B cell (primary cell): ENCODE measurements at regions not wholly inside any gene's neighbourhood (a gene's known extent, or its start where the extent isn't known, plus 50 kb on each side); places are given as distances from the start of the nearest gene placed in this dataset.

Source experiments
- ATAC-seq: fragments of 200-7000 bp; cut with Tn5 transposase; one replicate; pipeline ENCODE4 v1.10.0; 2021; ENCODE audit warnings: low read depth, mild to moderate bottlenecking, moderate number of reproducible peaks, moderate library complexity
- CTCF ChIA-PET: fragments of 350-600 bp; sonication (Branson Sonifier 250); formaldehyde crosslinking; loops from one replicate; lab custom pipeline; 2021; ENCODE audit warnings: antibody characterized with exemption, inconsistent platforms; lab: Charles Lee
- POLR2A ChIA-PET: fragments of 350-600 bp; sonication (Branson Sonifier 250); formaldehyde crosslinking; loops from one replicate; lab custom pipeline; 2021; ENCODE audit warnings: antibody characterized with exemption; lab: Charles Lee
- DNase-seq: peaks from one replicate; pipeline ENCODE4 v3.0.0; 2013
- H2AFZ ChIP-seq: 2 replicates; pipeline ENCODE4 v1.6.1; 2012; ENCODE audit warnings: mild to moderate bottlenecking, low read depth, low read length; ENCODE audit not compliant: insufficient read depth, poor library complexity, severe bottlenecking
- H3K27ac ChIP-seq, 2 donors: 1 replicate in 1 of 2; 2 replicates in 1 of 2; pipeline ENCODE4 v1.5.1; 2012 to 2013; ENCODE audit warnings: low read length in 2 of 2, mild to moderate bottlenecking in 2 of 2, moderate library complexity in 1 of 2
- H3K27me3 ChIP-seq, 4 experiments: fragments of 200-600 bp in 1 of 4; sonication (generic) in 1 of 4; replicated peaks in 1 of 4; 1 replicate in 2 of 4; 2 replicates in 2 of 4; pipeline versions ENCODE4 v1.6.1 to v1.7.0; 2013 to 2016; ENCODE audit warnings: low read length in 3 of 4, mild to moderate bottlenecking in 2 of 4, mixed read lengths in 1 of 4, moderate library complexity in 1 of 4; ENCODE audit not compliant: insufficient read depth in 4 of 4, control insufficient read depth in 3 of 4; ENCODE audit errors: control extremely low read depth in 1 of 4
- H3K36me3 ChIP-seq, 2 experiments: replicated peaks in 1 of 2; 1 replicate in 1 of 2; 2 replicates in 1 of 2; pipeline versions ENCODE4 v1.6.1 to v1.7.1; 2013; ENCODE audit warnings: low read length in 1 of 2; ENCODE audit not compliant: insufficient read depth in 2 of 2, control insufficient read depth in 1 of 2; ENCODE audit errors: control extremely low read depth in 1 of 2, extremely low read depth in 1 of 2
- H3K4me1 ChIP-seq, 2 donors: fragments of 200-600 bp in 1 of 2; sonication (generic) in 1 of 2; 1 replicate in 1 of 2; 2 replicates in 1 of 2; pipeline versions ENCODE4 v1.5.1 to v1.6.1; 2013 to 2017; ENCODE audit warnings: low read length in 2 of 2; ENCODE audit not compliant: control insufficient read depth in 2 of 2, insufficient read depth in 2 of 2
- H3K4me2 ChIP-seq: replicated peaks from 2 replicates; pipeline ENCODE3; 2012; ENCODE audit warnings: mild to moderate bottlenecking, low read depth, low read length; ENCODE audit not compliant: poor library complexity, severe bottlenecking
- H3K4me3 ChIP-seq, 5 experiments: fragments of 200-600 bp in 1 of 5; sonication (generic) in 1 of 5; 1 replicate in 3 of 5; 2 replicates in 2 of 5; pipeline versions ENCODE4 v1.5.1 to v1.7.0; 2011 to 2016; ENCODE audit warnings: low read length in 4 of 5, mild to moderate bottlenecking in 4 of 5, low read depth in 2 of 5, control low read depth in 1 of 5, moderate library complexity in 1 of 5; ENCODE audit not compliant: insufficient read depth in 1 of 5; ENCODE audit errors: control extremely low read depth in 1 of 5, extremely low read depth in 1 of 5
- H3K79me2 ChIP-seq: fragments of 200-600 bp; sonication (generic); one replicate; pipeline ENCODE4 v1.6.0; 2016; ENCODE audit warnings: low read length; ENCODE audit not compliant: control insufficient read depth, insufficient read depth
- H3K9ac ChIP-seq: fragments of 200-600 bp; sonication (generic); 2 replicates; pipeline ENCODE4 v1.6.1; 2017; ENCODE audit warnings: mild to moderate bottlenecking, low read length, moderate library complexity
- H3K9me3 ChIP-seq, 3 donors: one replicate each; pipeline versions ENCODE4 v1.6.1 to v1.7.1; 2013; ENCODE audit warnings: low read length in 2 of 3; ENCODE audit not compliant: control insufficient read depth in 2 of 3, insufficient read depth in 1 of 3; ENCODE audit errors: control extremely low read depth in 1 of 3
- H4K20me1 ChIP-seq: 2 replicates; pipeline ENCODE4 v1.6.0; 2012; ENCODE audit warnings: mild to moderate bottlenecking, low read length; ENCODE audit not compliant: insufficient read depth, control insufficient read depth, poor library complexity, severe bottlenecking
- H3K27ac Mint-ChIP-seq: one replicate; pipeline ENCODE4 v1.8.0; 2021; ENCODE audit warnings: mixed read lengths
- H3K27me3 Mint-ChIP-seq: one replicate; pipeline ENCODE4 v1.8.0; 2021; ENCODE audit warnings: mixed read lengths
- H3K4me1 Mint-ChIP-seq: one replicate; pipeline ENCODE4 v1.8.0; 2021; ENCODE audit warnings: mixed read lengths
- H3K4me3 Mint-ChIP-seq: one replicate; pipeline ENCODE4 v1.8.0; 2021; ENCODE audit warnings: mixed read lengths
- H3K9me3 Mint-ChIP-seq: one replicate; pipeline ENCODE4 v1.8.0; 2022; ENCODE audit warnings: mixed read lengths; ENCODE audit not compliant: insufficient read depth
- CTCF ChIP-seq: fragments of 200-600 bp; IDR thresholded peaks from one replicate; pipeline ENCODE4 v1.8.0; 2022; ENCODE audit warnings: antibody characterized with exemption, mild to moderate bottlenecking
- EZH2 ChIP-seq: IDR thresholded peaks from 2 replicates; pipeline ENCODE4 v1.6.1; 2012; ENCODE audit warnings: borderline replicate concordance, low read depth, mild to moderate bottlenecking, moderate library complexity, low read length; ENCODE audit not compliant: insufficient read depth, poor library complexity, severe bottlenecking
- WGBS: methylation state at CpG from one replicate; pipeline ENCODE4 v1.1.5; 2013; ENCODE audit warnings: missing lambda C conversion rate; ENCODE audit not compliant: insufficient coverage; 5-methylcytosine and 5-hydroxymethylcytosine counted together
- intact Hi-C: fragments of 100-400 bp; cut with micrococcal nuclease; formaldehyde crosslinking; loops from one replicate; pipeline ENCODE4 v1.10.0; 2022

DNA sequence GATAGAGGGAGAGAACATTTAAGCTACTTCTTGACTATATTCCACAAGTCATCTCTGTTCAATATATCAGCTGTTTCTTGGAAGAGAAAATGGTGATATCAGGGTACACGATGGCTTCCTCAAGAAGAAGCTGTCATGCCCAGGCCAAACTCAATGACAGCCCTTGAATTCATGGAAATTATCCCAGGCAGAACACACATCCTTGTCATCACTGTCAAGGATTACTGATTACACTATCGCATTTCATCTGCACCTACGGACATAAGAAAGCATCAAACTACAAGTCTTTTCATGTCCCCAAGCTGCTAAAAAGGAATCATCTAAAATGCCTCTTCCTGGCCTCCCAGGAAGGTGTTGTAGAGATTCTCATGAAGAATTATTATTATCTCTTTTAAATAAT is 165.2 kb upstream of the SLC7A11 start:
- CTCF ChIA-PET: no interaction called here
- H3K4me3 ChIP-seq: no peak overlapping the region
- no CpG with 5 or more reads among the region's 3 CpGs for WGBS
- no peak for TF ChIP-seq CTCF
- TF ChIP-seq EZH2: no peak
- H3K79me2 ChIP-seq: no peaks in the 10 kb centered on the region
- H2AFZ ChIP-seq: no peak overlapping the region
- no peak overlapping the region for H3K4me2 ChIP-seq
- H3K9me3 ChIP-seq: no peaks in the 10 kb centered on the region
- Mint-ChIP-seq H3K27me3 (no peaks in the 10 kb centered on the region), H3K4me3 (no peak overlapping the region), H3K9me3 (no peaks in the 10 kb centered on the region), H3K4me1 (peaks cover 4% of the 10 kb centered on the region), H3K27ac (no peak overlapping the region)
- H3K27me3 ChIP-seq: no peaks in the 10 kb centered on the region
- DNase-seq (no peak), ATAC-seq (no peak)
- H4K20me1 ChIP-seq: no peaks in the 10 kb centered on the region
- no peak overlapping the region for H3K9ac ChIP-seq
- intact Hi-C loops: no loop called here
- POLR2A ChIA-PET: no interaction called here
- no peaks in the 10 kb centered on the region for H3K36me3 ChIP-seq
- H3K27ac ChIP-seq: no peak overlapping the region
- no peaks in the 10 kb centered on the region for H3K4me1 ChIP-seq

DNA sequence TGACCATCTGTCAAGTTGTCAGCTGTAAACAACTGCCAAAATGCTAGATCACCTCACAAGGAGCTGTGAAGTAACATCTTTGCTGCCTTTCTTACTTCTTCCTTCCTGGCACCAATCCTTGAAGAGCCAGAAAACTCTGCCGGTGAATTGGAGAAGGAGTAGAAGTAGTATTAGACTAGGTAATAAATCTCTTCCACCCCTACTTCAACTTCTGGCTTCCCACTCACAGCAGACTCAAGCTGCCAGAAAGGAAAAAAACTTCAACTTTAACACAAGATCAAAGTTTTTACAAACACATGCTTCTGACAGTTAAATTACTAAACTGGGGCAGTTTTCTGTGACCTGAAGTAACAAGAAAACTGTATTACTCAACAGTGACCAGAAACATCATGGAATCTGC is 164.7 kb upstream of the SLC7A11 start:
- no peaks in the 10 kb centered on the region for H3K4me1 ChIP-seq
- no CpG with 5 or more reads among the region's 1 CpG for WGBS
- H3K79me2 ChIP-seq: no peaks in the 10 kb centered on the region
- intact Hi-C loops: no loop called here
- POLR2A ChIA-PET: no interaction called here
- H3K27me3 ChIP-seq: no peaks in the 10 kb centered on the region
- no peak overlapping the region for H2AFZ ChIP-seq
- Mint-ChIP-seq H3K4me1 (peaks cover 4% of the 10 kb centered on the region), H3K4me3 (no peak overlapping the region), H3K27me3 (no peaks in the 10 kb centered on the region), H3K27ac (no peak overlapping the region), H3K9me3 (no peaks in the 10 kb centered on the region)
- H3K27ac ChIP-seq: no peak overlapping the region
- no peaks in the 10 kb centered on the region for H3K9me3 ChIP-seq
- no peak for TF ChIP-seq CTCF
- no peak for TF ChIP-seq EZH2
- H3K9ac ChIP-seq: no peak overlapping the region
- no peak for DNase-seq
- H3K4me3 ChIP-seq: no peak overlapping the region
- H3K4me2 ChIP-seq: no peak overlapping the region
- ATAC-seq: no peak
- CTCF ChIA-PET: no interaction called here
- H4K20me1 ChIP-seq: no peaks in the 10 kb centered on the region
- H3K36me3 ChIP-seq: no peaks in the 10 kb centered on the region
